OCI-LY1 (cell line): ENCODE measurements at regions not wholly inside any gene's neighbourhood (a gene's known extent, or its start where the extent isn't known, plus 50 kb on each side); places are given as distances from the start of the nearest gene placed in this dataset.

Source experiments
- H2AFZ ChIP-seq: fragments of 200-600 bp; sonication (generic), shearing (Covaris generic); 2 replicates; pipeline ENCODE4 v1.6.0; 2014; ENCODE audit warnings: antibody characterized with exemption, mild to moderate bottlenecking, low read length
- H3F3A ChIP-seq: fragments of 200-600 bp; sonication (generic), shearing (Covaris generic); 2 replicates; pipeline ENCODE4 v1.6.0; 2014; ENCODE audit warnings: mild to moderate bottlenecking, antibody characterized with exemption, low read length, moderate library complexity; ENCODE audit not compliant: insufficient read depth
- H3K27ac ChIP-seq: fragments of 200-600 bp; sonication (generic); 2 replicates; pipeline ENCODE4 v1.5.1; 2014; ENCODE audit warnings: low read length, mixed run types, mild to moderate bottlenecking, low read depth; ENCODE audit not compliant: poor library complexity, severe bottlenecking
- H3K27me3 ChIP-seq: fragments of 200-600 bp; sonication (generic); 2 replicates; pipeline ENCODE4 v1.6.0; 2014; ENCODE audit warnings: antibody characterized with exemption, mild to moderate bottlenecking, low read length, moderate library complexity; ENCODE audit not compliant: insufficient read depth
- H3K36me3 ChIP-seq: fragments of 200-600 bp; sonication (generic); 2 replicates; pipeline ENCODE4 v1.6.1; 2014; ENCODE audit warnings: mild to moderate bottlenecking, antibody characterized with exemption, low read length, moderate library complexity, mixed read lengths; ENCODE audit not compliant: insufficient read depth
- H3K4me1 ChIP-seq: fragments of 200-600 bp; sonication (generic); 2 replicates; pipeline ENCODE4 v1.5.1; 2014; ENCODE audit warnings: mild to moderate bottlenecking, low read length, moderate library complexity; ENCODE audit not compliant: insufficient read depth, severe bottlenecking
- H3K4me2 ChIP-seq: fragments of 200-600 bp; sonication (generic), shearing (Covaris generic); 2 replicates; pipeline ENCODE4 v1.6.1; 2014; ENCODE audit warnings: low read length
- H3K4me3 ChIP-seq: fragments of 200-600 bp; sonication (generic); 2 replicates; pipeline ENCODE4 v1.5.1; 2014; ENCODE audit warnings: low read length, low read depth, mild to moderate bottlenecking, mixed read lengths; ENCODE audit not compliant: poor library complexity, severe bottlenecking
- H3K79me2 ChIP-seq: fragments of 200-600 bp; shearing (Covaris generic); 2 replicates; pipeline ENCODE4 v1.6.1; 2016; ENCODE audit warnings: mixed run types, low read length, mixed read lengths; ENCODE audit not compliant: insufficient read depth
- H3K9ac ChIP-seq: fragments of 200-600 bp; sonication (generic), shearing (Covaris generic); 2 replicates; pipeline ENCODE4 v1.6.1; 2014; ENCODE audit warnings: mild to moderate bottlenecking, low read length, mixed read lengths
- H3K9me2 ChIP-seq: fragments of 200-600 bp; sonication (generic), shearing (Covaris generic); 2 replicates; pipeline ENCODE4 v1.6.1; 2014; ENCODE audit warnings: low read depth, mild to moderate bottlenecking, low read length, mixed read lengths
- H3K9me3 ChIP-seq: fragments of 200-600 bp; shearing (Covaris generic); 2 replicates; pipeline ENCODE4 v1.6.1; 2014; ENCODE audit warnings: low read length, mixed read lengths
- H4K20me1 ChIP-seq: fragments of 200-600 bp; sonication (generic), shearing (Covaris generic); 2 replicates; pipeline ENCODE4 v1.6.0; 2016; ENCODE audit warnings: mild to moderate bottlenecking, low read length; ENCODE audit not compliant: insufficient read depth
- CTCF ChIP-seq: fragments of 200-600 bp; sonication (generic), shearing (Covaris generic); IDR thresholded peaks from 2 replicates; pipeline ENCODE4 v1.5.1; 2017; ENCODE audit warnings: mild to moderate bottlenecking, antibody characterized with exemption, low read length, moderate library complexity, mixed read lengths
- EZH2 ChIP-seq: fragments of 200-600 bp; sonication (generic), shearing (Covaris generic); IDR thresholded peaks from 2 replicates; pipeline ENCODE4 v1.8.0; 2017; ENCODE audit warnings: borderline replicate concordance, mixed run types, mild to moderate bottlenecking, antibody characterized with exemption, low read length, moderate library complexity, mixed read lengths

- Histone ChIP-seq H3K9me2 (no peaks in the 10 kb centered on the region), H3K4me3 (no peak overlapping the region), H3K4me1 (no peaks in the 10 kb centered on the region), H3K9me3 (no peaks in the 10 kb centered on the region), H3K9ac (no peak overlapping the region), H4K20me1 (no peaks in the 10 kb centered on the region), H3F3A (no peaks in the 10 kb centered on the region), H3K79me2 (no peaks in the 10 kb centered on the region), H2AFZ (no peak overlapping the region), H3K36me3 (no peaks in the 10 kb centered on the region), H3K27ac (no peak overlapping the region), H3K27me3 (no peaks in the 10 kb centered on the region), H3K4me2 (no peak overlapping the region)
- TF ChIP-seq CTCF = no peak
- TF ChIP-seq EZH2 = no peak
Observed at GRCh38 chr13:68523838-68524424, 1293.8 kb upstream of the PCDH9 start.

GRCh38 chr13:68522184-68522583, 1292.0 kb upstream of the PCDH9 start:
- Histone ChIP-seq H3K9me2 (no peaks in the 10 kb centered on the region), H3K79me2 (no peaks in the 10 kb centered on the region), H3K27ac (no peak overlapping the region), H3F3A (no peaks in the 10 kb centered on the region), H3K4me2 (no peak overlapping the region), H3K9ac (no peak overlapping the region), H3K9me3 (no peaks in the 10 kb centered on the region), H3K4me3 (no peak overlapping the region), H3K4me1 (no peaks in the 10 kb centered on the region), H2AFZ (no peak overlapping the region), H3K36me3 (no peaks in the 10 kb centered on the region), H4K20me1 (no peaks in the 10 kb centered on the region), H3K27me3 (no peaks in the 10 kb centered on the region)
- TF ChIP-seq CTCF (no peak), EZH2 (no peak)

- Histone ChIP-seq H3K9me2 (no peaks in the 10 kb centered on the region), H3F3A (no peaks in the 10 kb centered on the region), H3K9me3 (no peaks in the 10 kb centered on the region), H3K9ac (no peak overlapping the region), H3K4me2 (no peak overlapping the region), H3K27me3 (no peaks in the 10 kb centered on the region), H3K79me2 (no peaks in the 10 kb centered on the region), H3K4me3 (no peak overlapping the region), H3K27ac (no peak overlapping the region), H2AFZ (no peak overlapping the region), H3K36me3 (no peaks in the 10 kb centered on the region), H4K20me1 (no peaks in the 10 kb centered on the region), H3K4me1 (no peaks in the 10 kb centered on the region)
- TF ChIP-seq CTCF = no peak
Observed at GRCh38 chr13:68509734-68510621, 1279.8 kb upstream of the PCDH9 start.
